ENCODE measurements at regions not wholly inside any gene's neighbourhood (a gene's known extent, or its start where the extent isn't known, plus 50 kb on each side); places are given as distances from the start of the nearest gene placed in this dataset.

GRCh38 chr5:17054911-17055310, 118.8 kb upstream of the MYO10 start:
- TF ChIP-seq CTCF (IDR thresholded peaks at IDR 0.05 in 8 of 11, conservative IDR thresholded peaks at IDR 0.05 in 3 of 11) (no peak), POLR2AphosphoS5 (IDR thresholded peaks at IDR 0.05) (no peak), POLR2A (IDR thresholded peaks at IDR 0.05) (no peak)

Measured in spleen (tissue), 7 donors.